PC-9 (cell line): ENCODE measurements at regions not wholly inside any gene's neighbourhood (a gene's known extent, or its start where the extent isn't known, plus 50 kb on each side); places are given as distances from the start of the nearest gene placed in this dataset.

Experiments
- CTCF ChIP-seq: fragments of 200-600 bp; sonication (generic); conservative IDR thresholded peaks from 2 replicates; pipeline ENCODE4 v1.6.1; 2017; ENCODE audit warnings: mixed run types, antibody characterized with exemption, mild to moderate bottlenecking, moderate library complexity
- EZH2 ChIP-seq: fragments of 200-600 bp; sonication (generic); IDR thresholded peaks from 2 replicates; pipeline ENCODE4 v1.8.0; 2017; ENCODE audit warnings: antibody characterized with exemption, low read depth

- no peak for TF ChIP-seq CTCF
- no peak for TF ChIP-seq EZH2
Measured at GRCh38 chr9:78609450-78609849, 312.5 kb downstream of the PSAT1 start.
